Common myeloid progenitor, CD34-positive (primary cell): ENCODE measurements at regions not wholly inside any gene's neighbourhood (a gene's known extent, or its start where the extent isn't known, plus 50 kb on each side); places are given as distances from the start of the nearest gene placed in this dataset.

Experiments
- CTCF ChIA-PET: fragments of 350-600 bp; sonication (Branson Sonifier 250); formaldehyde crosslinking; loops from one replicate; lab custom pipeline; 2021; ENCODE audit warnings: antibody characterized with exemption; lab: Charles Lee
- POLR2A ChIA-PET: fragments of 350-600 bp; sonication (Branson Sonifier 250); formaldehyde crosslinking; loops from one replicate; lab custom pipeline; 2021; ENCODE audit warnings: antibody characterized with exemption; lab: Charles Lee
- DNase-seq, 3 donors: peaks; one replicate each; pipeline versions ENCODE4 v3.0.0 to v3.0.0-alpha.2; 2013
- H3K27ac ChIP-seq, 2 experiments: 1 replicate in 1 of 2; 2 replicates in 1 of 2; pipeline ENCODE4 v1.7.0; 2013; ENCODE audit warnings: inconsistent platforms in 2 of 2, low read length in 2 of 2, mild to moderate bottlenecking in 2 of 2, low read depth in 1 of 2, moderate library complexity in 1 of 2; ENCODE audit not compliant: severe bottlenecking in 2 of 2, insufficient read depth in 1 of 2, poor library complexity in 1 of 2
- H3K27me3 ChIP-seq, 5 experiments: replicated peaks in 2 of 5; 1 replicate in 3 of 5; 2 replicates in 2 of 5; pipeline versions ENCODE4 v1.6.1 to v1.7.0; 2013; ENCODE audit warnings: low read length in 4 of 5, mild to moderate bottlenecking in 2 of 5, moderate library complexity in 2 of 5, inconsistent platforms in 1 of 5; ENCODE audit not compliant: insufficient read depth in 5 of 5, control insufficient read depth in 4 of 5
- H3K36me3 ChIP-seq, 4 experiments: 1 replicate in 2 of 4; 2 replicates in 2 of 4; pipeline versions ENCODE4 v1.6.1 to v1.7.0; 2013; ENCODE audit warnings: low read length in 3 of 4, control low read depth in 1 of 4, mild to moderate bottlenecking in 1 of 4; ENCODE audit not compliant: control insufficient read depth in 4 of 4, insufficient read depth in 4 of 4
- H3K4me1 ChIP-seq, 4 experiments: 1 replicate in 3 of 4; 2 replicates in 1 of 4; pipeline versions ENCODE4 v1.6.1 to v1.7.1; 2013; ENCODE audit warnings: low read length in 3 of 4, mild to moderate bottlenecking in 3 of 4, control low read depth in 1 of 4, inconsistent platforms in 1 of 4, moderate library complexity in 1 of 4; ENCODE audit not compliant: control insufficient read depth in 4 of 4, insufficient read depth in 4 of 4; ENCODE audit errors: control extremely low read depth in 1 of 4
- H3K4me3 ChIP-seq, 7 experiments: 1 replicate in 4 of 7; 2 replicates in 3 of 7; pipeline versions ENCODE4 v1.5.1 to v1.7.0; 2013; ENCODE audit warnings: mild to moderate bottlenecking in 7 of 7, low read length in 6 of 7, moderate library complexity in 6 of 7, inconsistent platforms in 2 of 7, low read depth in 2 of 7, control low read depth in 1 of 7; ENCODE audit not compliant: insufficient read depth in 4 of 7, control insufficient read depth in 1 of 7; ENCODE audit errors: extremely low read depth in 1 of 7
- H3K9me3 ChIP-seq, 5 experiments: 1 replicate in 4 of 5; 2 replicates in 1 of 5; pipeline versions ENCODE4 v1.6.1 to v1.7.1; 2013; ENCODE audit warnings: low read length in 4 of 5, mild to moderate bottlenecking in 2 of 5, inconsistent platforms in 1 of 5, low read depth in 1 of 5, moderate library complexity in 1 of 5; ENCODE audit not compliant: control insufficient read depth in 4 of 5, insufficient read depth in 2 of 5; ENCODE audit errors: control extremely low read depth in 1 of 5
- WGBS: methylation state at CpG from one replicate; pipeline ENCODE4 v1.1.5; 2013; ENCODE audit not compliant: insufficient coverage; 5-methylcytosine and 5-hydroxymethylcytosine counted together

DNA sequence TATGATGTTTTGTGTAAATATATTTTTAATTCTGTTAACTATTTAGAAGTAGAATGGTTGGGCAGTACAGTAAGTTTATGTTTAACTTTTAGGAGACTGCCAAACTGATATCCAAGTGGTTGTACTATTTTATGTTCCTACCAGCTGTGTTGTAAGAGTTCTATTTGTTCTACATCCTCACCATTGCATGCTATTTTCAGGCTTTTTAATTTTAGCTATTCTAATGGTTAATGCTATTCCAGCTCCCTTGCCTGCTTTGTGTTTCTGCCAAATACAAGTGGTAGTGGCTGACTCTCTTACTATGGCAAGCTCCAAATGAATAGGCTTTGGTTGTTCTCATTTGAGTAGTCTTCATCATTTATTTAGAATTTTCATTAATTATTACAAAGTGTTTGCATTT, 476.4 kb downstream of the KIF4B start:
- no peaks in the 10 kb centered on the region for H3K36me3 ChIP-seq
- no peaks in the 10 kb centered on the region for H3K27me3 ChIP-seq
- no peaks in the 10 kb centered on the region for H3K9me3 ChIP-seq
- H3K4me1 ChIP-seq, result no peaks in the 10 kb centered on the region
- H3K4me3 ChIP-seq, result no peak overlapping the region
- ChIA-PET POLR2A (no interaction called here), CTCF (no interaction called here)
- H3K27ac ChIP-seq, result no peak overlapping the region
- no peak for DNase-seq

- POLR2A ChIA-PET, result no interaction called here
- CTCF ChIA-PET, result no interaction called here
- WGBS, result 100% methylated on average over 2 of the region's 2 CpGs
These were observed 478.6 kb downstream of the KIF4B start for GRCh38 chr5:155492191-155492590.

DNA sequence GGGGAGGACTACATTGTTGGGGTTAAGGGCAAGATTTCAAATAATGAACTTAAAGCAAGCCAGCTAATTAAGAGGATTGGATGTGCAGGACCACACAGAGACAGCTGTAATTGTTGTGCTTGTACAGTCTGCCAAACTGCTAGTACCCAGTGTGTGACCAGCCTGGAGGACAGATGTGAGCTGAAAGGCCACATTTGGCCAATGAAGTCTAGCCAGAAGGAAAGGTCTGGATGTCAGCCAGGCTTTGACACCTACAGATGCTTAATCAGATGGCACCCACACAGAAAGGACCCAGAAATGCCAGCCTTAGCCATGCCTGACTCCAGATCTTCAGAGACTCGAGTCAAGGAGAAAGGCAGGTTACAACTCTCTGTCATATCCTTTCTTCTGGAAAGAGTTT, 491.1 kb downstream of the KIF4B start:
- no peaks in the 10 kb centered on the region for H3K27me3 ChIP-seq
- no peak overlapping the region for H3K4me3 ChIP-seq
- H3K27ac ChIP-seq, result no peak overlapping the region
- WGBS, result 86% methylated on average over 1 of the region's 1 CpG
- no peaks in the 10 kb centered on the region for H3K9me3 ChIP-seq
- no peak for DNase-seq
- POLR2A ChIA-PET, result no interaction called here
- no peaks in the 10 kb centered on the region for H3K36me3 ChIP-seq
- H3K4me1 ChIP-seq, result no peaks in the 10 kb centered on the region
- CTCF ChIA-PET, result interaction anchor here (1.0 kb wide), 1 partner anchor 35 kb away, joined by 4 read pairs; no protein-coding TSS in a partner anchor

More at GRCh38 chr5:155492191-155492590, 478.6 kb downstream of the KIF4B start:
- Histone ChIP-seq H3K27ac (no peak overlapping the region), H3K9me3 (no peaks in the 10 kb centered on the region), H3K27me3 (no peaks in the 10 kb centered on the region), H3K4me3 (no peak overlapping the region), H3K4me1 (no peaks in the 10 kb centered on the region), H3K36me3 (no peaks in the 10 kb centered on the region)
- DNase-seq, result no peak

GRCh38 chr5:155507363-155507762, 493.8 kb downstream of the KIF4B start:
- Histone ChIP-seq H3K36me3 (no peaks in the 10 kb centered on the region), H3K27me3 (no peaks in the 10 kb centered on the region), H3K9me3 (no peaks in the 10 kb centered on the region), H3K4me3 (no peak overlapping the region), H3K4me1 (no peaks in the 10 kb centered on the region), H3K27ac (no peak overlapping the region)
- CTCF ChIA-PET, result interaction anchor here (0.6 kb wide), 1 partner anchor 186 kb away, joined by 3 read pairs; no protein-coding TSS in a partner anchor
- POLR2A ChIA-PET, result no interaction called here
- no peak for DNase-seq

- H3K27ac ChIP-seq, result no peak overlapping the region
- DNase-seq, result no peak
- ChIA-PET CTCF (no interaction called here), POLR2A (no interaction called here)
- 83% methylated on average over 1 of the region's 3 CpGs for WGBS
- no peaks in the 10 kb centered on the region for H3K9me3 ChIP-seq
- H3K4me3 ChIP-seq, result no peak overlapping the region
- H3K36me3 ChIP-seq, result no peaks in the 10 kb centered on the region
- H3K27me3 ChIP-seq, result no peaks in the 10 kb centered on the region
- no peaks in the 10 kb centered on the region for H3K4me1 ChIP-seq
These were observed 495.1 kb downstream of the KIF4B start for GRCh38 chr5:155508673-155509072.

DNA sequence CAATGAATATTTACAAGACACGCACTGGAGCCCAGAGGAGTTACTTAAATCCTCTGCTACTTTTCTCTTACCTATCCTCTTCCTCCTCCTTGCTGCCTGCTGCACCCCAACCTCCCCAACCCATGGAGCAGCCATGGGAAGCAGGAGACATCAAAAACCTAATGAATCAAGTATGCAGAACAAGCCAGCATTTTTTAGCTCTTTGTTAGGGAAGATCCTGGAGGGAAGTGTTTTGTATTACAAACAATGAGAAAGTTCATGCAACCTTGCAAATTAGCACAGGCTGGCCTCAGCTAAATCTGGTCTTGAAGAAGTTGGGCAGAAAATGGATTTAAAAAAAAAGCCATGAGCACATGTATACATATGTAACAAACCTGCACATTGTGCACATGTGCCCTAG, 498.8 kb downstream of the KIF4B start:
- ChIA-PET POLR2A (no interaction called here), CTCF (no interaction called here)
- Histone ChIP-seq H3K27ac (no peak overlapping the region), H3K9me3 (no peaks in the 10 kb centered on the region), H3K4me3 (no peak overlapping the region), H3K27me3 (no peaks in the 10 kb centered on the region), H3K36me3 (no peaks in the 10 kb centered on the region), H3K4me1 (no peaks in the 10 kb centered on the region)
- no peak for DNase-seq
- WGBS, result 100% methylated on average over 1 of the region's 1 CpG

- Histone ChIP-seq H3K9me3 (no peaks in the 10 kb centered on the region), H3K36me3 (no peaks in the 10 kb centered on the region), H3K27ac (no peak overlapping the region), H3K4me3 (no peak overlapping the region), H3K27me3 (no peaks in the 10 kb centered on the region), H3K4me1 (no peaks in the 10 kb centered on the region)
- WGBS, result 93% methylated on average over 2 of the region's 2 CpGs
- no peak for DNase-seq
- POLR2A ChIA-PET, result no interaction called here
- CTCF ChIA-PET, result no interaction called here
These were observed 500.6 kb downstream of the KIF4B start for GRCh38 chr5:155514105-155514563.
